AG09319 (cell line): ENCODE measurements at regions not wholly inside any gene's neighbourhood (a gene's known extent, or its start where the extent isn't known, plus 50 kb on each side); places are given as distances from the start of the nearest gene placed in this dataset.
A peak's percentile ranks its signal among the peaks of the same experiment; 100 is the strongest.

Experiments
- DNase-seq: peaks from one replicate; pipeline ENCODE4 v3.0.0-alpha.2; 2010; ENCODE audit warnings: low read depth; ENCODE audit errors: extremely low read depth
- TF ChIP-seq, protein P1 (sequence below): IDR thresholded peaks from 2 replicates; pipeline ENCODE4 v1.5.1; 2011; ENCODE audit warnings: low read depth, mild to moderate bottlenecking, inconsistent platforms, low read length, moderate library complexity

DNA sequence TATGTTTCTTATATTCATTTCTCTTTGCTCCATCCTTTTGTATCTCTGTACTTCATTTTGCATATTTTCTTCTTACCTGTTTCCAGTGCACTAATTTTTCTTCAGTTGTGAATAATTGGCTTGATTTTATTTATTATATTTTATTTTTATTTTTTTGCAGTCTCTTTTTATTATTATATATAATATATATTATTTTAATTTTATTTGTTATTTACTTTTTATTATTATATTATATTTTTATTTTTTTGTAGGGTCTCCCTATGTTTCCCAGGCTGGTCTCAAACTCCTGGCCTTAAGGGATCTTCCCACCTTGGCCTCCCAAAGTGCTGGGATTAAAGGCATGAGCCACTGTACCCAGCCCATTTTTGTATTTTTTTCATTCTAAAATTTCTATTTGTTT, 213.1 kb upstream of the TSC22D2 start:
- DNase-seq = no peak
- TF ChIP-seq, protein P1, sequence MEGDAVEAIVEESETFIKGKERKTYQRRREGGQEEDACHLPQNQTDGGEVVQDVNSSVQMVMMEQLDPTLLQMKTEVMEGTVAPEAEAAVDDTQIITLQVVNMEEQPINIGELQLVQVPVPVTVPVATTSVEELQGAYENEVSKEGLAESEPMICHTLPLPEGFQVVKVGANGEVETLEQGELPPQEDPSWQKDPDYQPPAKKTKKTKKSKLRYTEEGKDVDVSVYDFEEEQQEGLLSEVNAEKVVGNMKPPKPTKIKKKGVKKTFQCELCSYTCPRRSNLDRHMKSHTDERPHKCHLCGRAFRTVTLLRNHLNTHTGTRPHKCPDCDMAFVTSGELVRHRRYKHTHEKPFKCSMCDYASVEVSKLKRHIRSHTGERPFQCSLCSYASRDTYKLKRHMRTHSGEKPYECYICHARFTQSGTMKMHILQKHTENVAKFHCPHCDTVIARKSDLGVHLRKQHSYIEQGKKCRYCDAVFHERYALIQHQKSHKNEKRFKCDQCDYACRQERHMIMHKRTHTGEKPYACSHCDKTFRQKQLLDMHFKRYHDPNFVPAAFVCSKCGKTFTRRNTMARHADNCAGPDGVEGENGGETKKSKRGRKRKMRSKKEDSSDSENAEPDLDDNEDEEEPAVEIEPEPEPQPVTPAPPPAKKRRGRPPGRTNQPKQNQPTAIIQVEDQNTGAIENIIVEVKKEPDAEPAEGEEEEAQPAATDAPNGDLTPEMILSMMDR = no peak

DNA sequence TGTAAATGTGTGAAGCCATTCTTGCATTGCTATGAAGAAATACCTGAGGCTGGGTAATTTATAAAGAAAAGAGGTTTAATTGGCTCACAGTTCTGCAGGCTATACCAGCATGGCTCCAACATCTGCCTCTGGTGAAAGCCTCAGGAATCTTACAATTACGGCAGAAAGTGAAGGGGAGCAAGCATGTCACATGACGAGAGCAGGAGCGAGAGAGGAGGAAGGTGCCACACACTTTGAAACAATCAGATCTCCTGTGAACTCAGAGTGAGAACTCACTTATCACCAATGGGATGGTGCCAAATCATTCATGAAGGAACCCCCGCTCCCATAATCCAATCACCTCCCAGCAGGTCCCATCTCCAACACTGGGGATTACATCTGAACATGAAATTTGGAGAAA, 213.6 kb upstream of the TSC22D2 start:
- TF ChIP-seq, protein P1 = no peak
- no peak for DNase-seq

DNA sequence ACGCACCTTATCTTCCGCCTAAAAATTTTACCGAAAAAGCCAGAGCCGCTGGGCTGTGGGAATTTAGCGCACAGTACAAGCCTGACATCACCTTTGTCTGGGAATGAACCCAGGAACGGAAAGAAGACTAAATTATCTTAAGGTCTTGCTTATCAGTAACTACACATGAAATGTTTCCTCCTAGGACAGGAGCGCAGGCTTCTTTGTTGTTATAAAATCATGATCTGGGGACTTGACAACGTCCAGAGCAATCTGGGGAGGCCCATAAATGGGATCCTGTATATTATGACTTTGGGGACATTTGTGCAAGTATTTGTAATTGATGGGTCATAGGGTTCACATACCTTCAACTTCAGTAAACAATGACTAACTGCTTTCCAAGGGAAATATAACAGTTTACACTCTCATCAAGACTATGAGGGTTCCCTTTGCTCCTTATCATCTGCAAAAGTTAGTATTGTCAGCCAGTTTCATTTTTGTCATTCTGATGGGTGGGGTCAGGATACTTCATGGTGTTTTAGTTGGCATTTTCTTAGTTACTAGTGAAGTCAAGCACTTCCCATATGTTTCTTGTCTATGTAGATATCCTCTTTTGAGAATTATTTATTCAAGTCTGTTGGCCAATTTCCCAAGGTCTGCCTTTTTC, 213.9 kb upstream of the PFN2 start:
- TF ChIP-seq, protein P1 = no peak
- DNase-seq = no peak

DNA sequence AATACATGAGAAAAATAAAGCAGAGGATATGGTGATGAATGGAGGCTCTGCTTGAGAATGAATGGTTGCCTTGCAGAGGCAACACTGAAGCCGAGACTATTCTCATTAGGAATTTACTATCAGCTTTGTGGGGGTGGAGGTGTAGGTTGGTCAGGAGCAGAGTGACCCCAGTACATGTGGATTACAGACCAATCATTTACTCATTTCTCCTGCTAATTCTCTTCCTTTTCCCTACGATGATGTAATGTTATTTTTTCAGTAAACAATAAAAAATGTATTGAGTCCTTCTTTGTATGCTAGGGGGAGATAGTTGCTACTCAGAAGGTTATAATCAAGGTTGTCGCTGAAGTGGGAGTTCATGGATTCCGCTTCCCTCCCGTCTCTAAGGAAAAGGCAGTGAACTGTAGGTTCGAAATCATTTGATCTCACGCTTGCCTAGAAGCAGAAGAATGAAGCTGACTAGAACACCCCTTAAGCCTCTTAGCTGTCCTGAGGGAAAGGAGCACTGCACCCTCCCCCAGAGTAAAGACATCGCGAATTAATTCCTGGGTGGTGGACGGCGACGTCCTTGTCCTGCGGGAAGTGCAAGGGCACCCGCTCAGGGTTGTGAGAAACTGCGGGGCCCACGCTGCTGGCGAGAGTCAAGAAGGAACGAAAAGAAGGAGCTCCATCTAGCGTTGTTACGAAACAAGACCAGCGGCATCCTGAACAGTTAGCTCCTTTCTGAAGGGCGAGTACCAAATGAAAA, 213.2 kb upstream of the PFN2 start:
- peak; percentile 49 for DNase-seq
- TF ChIP-seq, protein P1 = peak; percentile 77

DNA sequence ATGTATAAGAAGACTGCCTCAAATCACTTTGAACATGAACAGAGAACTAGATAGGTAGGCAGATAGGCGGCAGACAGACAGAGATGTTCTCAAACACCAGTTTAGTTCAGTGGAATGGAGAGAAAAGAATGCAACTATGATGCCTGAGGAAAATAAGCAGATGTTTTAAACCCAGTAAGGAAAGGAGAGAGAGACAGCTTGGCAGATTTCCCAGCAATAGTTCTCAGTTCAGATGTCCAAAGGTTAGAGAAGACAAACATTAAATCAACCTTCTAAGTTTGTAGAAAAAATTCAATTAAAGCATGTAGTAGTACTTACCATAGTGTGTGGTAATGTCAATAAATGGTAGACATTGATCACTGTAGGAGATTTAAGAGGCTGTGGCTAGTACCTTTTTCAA, 209.6 kb upstream of the PFN2 start:
- DNase-seq = peak; percentile 52
- TF ChIP-seq, protein P1 = no peak

DNA sequence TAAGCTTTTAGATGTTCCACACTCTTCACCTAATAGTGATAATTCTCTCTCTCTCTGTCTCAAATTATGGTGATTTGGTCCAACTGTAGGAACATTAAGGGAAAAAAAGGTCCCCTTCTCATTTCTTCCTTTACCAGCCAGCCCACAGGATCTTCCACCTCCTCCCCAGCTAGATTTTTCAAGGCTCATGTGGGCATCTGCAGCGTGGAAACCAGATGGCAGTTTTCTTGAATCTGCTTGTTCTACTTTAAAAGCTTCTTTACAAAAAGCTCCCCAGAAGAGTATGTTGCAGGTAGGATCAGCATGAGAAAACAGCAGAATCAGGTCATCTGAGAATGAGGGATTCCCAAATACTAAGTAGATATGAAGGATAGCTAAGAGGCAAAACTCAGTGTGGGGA, 208.6 kb upstream of the PFN2 start:
- no peak for DNase-seq
- TF ChIP-seq, protein P1 = no peak

DNA sequence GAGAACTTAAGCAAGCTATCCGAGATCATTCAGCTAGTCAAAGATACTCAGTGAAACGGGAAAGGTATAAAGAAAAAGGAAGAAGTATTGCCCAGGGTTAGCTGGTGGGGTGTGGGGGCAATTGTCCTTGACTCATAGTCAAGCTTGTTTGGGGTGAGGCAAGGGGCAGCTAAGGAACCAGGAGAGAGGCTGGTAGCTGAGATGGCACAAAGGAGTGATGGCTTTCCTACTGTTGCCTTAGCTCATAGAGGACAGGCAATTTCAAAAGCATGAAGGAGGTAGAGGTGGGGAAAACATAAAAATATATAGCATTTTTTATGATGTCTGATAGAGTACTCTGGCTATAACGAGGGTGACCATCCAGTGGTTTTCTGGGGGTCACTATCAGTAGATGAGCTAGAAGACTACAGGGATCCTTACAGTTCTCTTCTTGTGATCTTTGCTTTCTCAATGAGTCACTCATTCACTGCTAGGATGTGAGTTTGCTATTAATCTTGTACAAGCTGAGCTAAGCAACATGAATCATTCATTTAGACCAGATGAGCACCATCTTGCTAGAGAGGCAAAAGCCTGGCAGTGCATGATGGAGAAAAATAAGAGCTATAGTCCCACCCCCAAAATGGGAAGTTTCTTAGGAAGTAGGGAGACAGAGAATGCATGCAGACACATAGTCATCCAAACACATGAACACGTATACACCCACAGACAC, 207.1 kb upstream of the PFN2 start:
- DNase-seq = no peak
- TF ChIP-seq, protein P1 = no peak
